HG02759 (cell line): ENCODE measurements at regions not wholly inside any gene's neighbourhood (a gene's known extent, or its start where the extent isn't known, plus 50 kb on each side); places are given as distances from the start of the nearest gene placed in this dataset.

Source experiments
- ATAC-seq: cut with Tn5 transposase; IDR thresholded peaks from one replicate; pipeline ENCODE4 v1.9.1; 2021; ENCODE audit warnings: mild to moderate bottlenecking, moderate library complexity; ENCODE audit not compliant: unreplicated experiment

DNA sequence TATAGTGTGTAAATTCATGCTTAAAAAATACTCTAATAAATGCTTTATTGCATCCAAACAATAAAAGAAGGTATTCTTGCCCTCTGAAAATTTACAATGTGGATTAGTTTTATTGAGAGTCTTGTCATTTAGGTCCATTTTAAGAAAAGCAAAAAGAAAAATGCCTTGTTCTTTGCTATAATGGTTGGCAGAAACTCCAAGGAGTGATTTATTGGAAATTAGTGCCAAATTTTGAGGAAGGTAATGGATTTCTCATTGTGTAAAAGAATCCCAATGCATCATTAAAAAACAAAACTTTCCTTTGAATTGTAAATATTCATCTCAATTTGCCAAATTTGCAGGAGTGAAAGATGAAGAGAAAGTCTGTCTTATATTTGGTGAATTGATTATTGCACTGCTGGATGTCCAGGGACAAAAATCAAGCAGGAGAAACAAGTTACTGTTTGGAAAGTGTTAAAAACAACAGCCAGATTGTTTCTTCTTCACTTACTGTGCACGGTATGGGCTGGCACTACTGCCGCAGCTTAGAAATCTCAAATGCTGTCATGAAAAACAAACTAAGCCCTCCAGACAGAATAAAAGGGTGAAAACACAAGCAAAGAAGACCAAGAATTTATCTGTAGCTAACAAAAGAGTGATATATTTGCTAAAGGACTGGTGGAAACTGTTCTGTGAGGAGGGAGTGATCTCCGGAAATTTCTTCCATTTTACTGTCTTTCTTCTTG, 511.7 kb downstream of the TMTC2 start:
- ATAC-seq: no peak

DNA sequence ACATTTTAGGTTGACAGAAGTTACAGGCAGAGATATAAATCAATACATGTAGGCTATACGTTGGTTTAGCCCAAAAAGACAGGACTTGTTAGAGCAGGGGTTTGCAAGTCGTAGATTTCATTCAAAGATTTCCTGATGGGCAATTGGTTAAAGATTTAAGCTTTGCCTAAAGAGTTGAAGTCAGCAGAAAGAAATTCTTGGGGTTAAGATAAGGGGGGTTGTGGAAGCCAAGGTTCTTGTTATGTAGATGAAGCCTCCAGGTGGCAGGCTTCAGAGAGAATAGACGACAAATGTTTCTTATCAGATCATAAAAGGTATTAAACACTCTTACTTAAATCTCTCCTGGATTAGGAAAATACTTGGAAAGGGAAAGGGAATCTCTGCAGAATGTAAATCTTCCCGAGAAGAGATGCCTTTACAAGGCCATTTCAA, 510.8 kb downstream of the TMTC2 start:
- no peak for ATAC-seq

DNA sequence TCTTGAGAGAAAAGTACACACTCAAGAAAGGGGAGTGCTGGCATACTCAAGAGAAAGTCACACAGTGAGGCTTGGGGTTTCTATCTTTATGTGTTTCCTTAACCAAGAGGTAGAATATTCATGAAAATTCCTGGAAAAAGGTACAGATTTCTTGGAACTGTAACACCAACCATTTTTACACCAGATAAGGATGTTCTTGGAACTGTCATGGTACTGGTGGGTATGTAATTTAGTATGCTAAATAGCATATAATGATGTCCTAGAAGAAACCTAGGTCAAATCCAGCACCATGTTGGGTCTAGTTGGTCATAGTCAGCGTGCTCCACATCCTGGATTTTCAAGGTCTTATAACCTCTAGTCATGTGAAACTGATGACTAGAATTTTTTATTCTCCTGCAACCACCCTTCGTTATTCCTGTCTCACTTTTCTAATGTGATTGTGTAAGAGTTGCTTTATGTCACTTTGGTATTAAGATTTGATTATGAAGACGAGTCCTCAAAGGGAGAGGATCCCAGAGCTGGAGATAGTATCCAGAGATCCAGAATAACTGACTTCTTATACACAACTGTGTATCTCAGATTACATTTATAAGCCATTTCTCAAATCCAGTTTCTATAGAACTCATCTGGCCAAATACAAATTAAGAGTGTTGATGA, 510.1 kb downstream of the TMTC2 start:
- no peak for ATAC-seq

DNA sequence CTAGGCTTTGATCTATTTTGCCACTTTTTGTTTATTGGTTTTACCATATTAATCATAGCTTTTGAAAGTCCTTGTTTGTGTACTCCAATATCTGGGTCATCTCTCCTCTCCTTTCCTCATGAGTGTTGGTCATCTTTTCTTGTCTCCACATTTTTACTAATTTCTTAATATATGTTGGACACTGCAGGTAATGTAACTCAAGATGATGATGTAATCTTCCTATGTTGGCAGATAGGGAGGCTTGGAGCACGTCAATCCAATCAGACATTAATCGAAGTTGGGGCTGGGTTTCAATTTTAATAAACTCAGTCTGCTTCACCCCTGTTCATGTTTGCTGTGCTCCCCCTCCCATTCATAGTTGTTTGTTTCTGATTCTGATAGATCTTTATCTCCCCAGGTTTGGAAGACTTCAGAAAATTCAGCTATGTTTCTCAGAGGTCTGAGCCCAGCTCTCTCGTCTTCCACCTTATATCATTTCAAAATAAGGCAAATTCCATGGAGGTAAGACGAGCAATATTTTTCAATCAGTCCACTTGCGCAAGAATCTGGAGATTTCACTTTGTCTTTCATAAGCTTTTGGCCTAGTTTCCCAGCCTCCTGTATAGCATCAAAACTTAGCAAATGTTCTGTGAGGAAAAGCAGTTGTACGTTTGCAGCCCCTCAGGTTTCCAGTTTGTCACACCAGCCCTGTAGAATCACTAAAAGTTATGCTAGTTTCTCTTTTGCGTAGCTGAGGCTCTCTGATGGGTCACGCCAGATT, 504.1 kb downstream of the TMTC2 start:
- ATAC-seq: no peak

DNA sequence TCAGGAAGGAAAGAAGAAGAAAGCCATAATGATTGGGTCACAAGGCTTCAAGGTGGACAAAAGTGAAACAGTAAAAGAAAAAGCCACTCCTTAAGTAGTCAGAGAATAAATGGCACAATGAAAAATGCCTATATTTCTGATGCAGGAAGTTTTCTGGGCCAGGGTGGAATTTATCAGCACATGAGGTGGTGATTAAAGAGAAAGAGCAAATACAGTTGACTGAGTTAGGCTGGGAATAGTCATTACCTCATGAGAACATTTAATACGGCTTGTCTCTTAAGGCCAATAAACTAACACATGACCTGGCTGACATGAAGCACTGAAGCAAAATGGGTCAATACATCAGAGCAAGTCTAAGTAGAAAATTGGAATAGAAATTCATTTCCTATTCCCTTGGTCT, 499.7 kb downstream of the TMTC2 start:
- ATAC-seq: no peak

DNA sequence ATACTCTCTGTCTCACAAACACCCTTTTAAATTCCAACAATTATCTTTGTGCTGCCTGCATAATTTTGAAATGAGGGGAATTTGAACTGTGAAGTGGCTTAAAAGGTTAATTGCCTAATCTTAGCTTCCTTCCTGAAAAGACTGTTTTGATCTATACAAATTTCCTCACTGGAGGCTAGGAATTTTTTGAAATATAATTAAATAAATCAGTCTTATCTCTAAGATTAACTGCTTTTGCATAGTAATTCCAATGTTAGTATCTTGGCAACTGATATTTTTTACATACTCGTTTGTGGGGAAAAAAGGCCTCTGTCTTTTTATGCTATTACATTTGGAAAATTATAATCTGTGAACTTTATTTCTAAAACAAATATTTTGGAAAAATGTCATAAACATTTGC, 498.5 kb downstream of the TMTC2 start:
- ATAC-seq: no peak
